Fibroblast of skin of left quadriceps (primary cell): ENCODE measurements at regions not wholly inside any gene's neighbourhood (a gene's known extent, or its start where the extent isn't known, plus 50 kb on each side); places are given as distances from the start of the nearest gene placed in this dataset.
A peak's percentile ranks its signal among the peaks of the same experiment; 100 is the strongest.

ENCODE experiments used
- DNase-seq, 2 experiments: peaks; one replicate each; pipeline ENCODE4 v3.0.0-alpha.2; 2013; ENCODE audit warnings: low read depth in 2 of 2

- DNase-seq, result no peak
These were observed 570.1 kb upstream of the MGMT start for GRCh38 chr10:128896963-128897362.

- DNase-seq, result no peak
These were observed 569.5 kb upstream of the MGMT start for GRCh38 chr10:128897401-128898129.

GRCh38 chr10:128898133-128898915, 568.7 kb upstream of the MGMT start:
- no peak for DNase-seq

GRCh38 chr10:128898916-128899195, 568.2 kb upstream of the MGMT start:
- DNase-seq, result no peak

GRCh38 chr10:128900456-128900855, 566.6 kb upstream of the MGMT start:
- no peak for DNase-seq

GRCh38 chr10:128901236-128901635, 565.8 kb upstream of the MGMT start:
- no peak for DNase-seq

- no peak for DNase-seq
These were observed 564.9 kb upstream of the MGMT start for GRCh38 chr10:128902031-128902710.

GRCh38 chr10:128907155-128907941, 559.7 kb upstream of the MGMT start:
- no peak for DNase-seq

GRCh38 chr10:128908099-128908498, 558.9 kb upstream of the MGMT start:
- DNase-seq, result peak in 1 of 2 experiments; percentile 30

GRCh38 chr10:128908499-128908898, 558.5 kb upstream of the MGMT start:
- DNase-seq, result no peak

GRCh38 chr10:128912568-128913311, 554.3 kb upstream of the MGMT start:
- no peak for DNase-seq

- no peak for DNase-seq
These were observed 552.4 kb upstream of the MGMT start for GRCh38 chr10:128914681-128915080.

- no peak for DNase-seq
These were observed 551.4 kb upstream of the MGMT start for GRCh38 chr10:128915630-128916029.

- DNase-seq, result no peak
These were observed 550.7 kb upstream of the MGMT start for GRCh38 chr10:128916383-128916782.

GRCh38 chr10:128921389-128922022, 545.5 kb upstream of the MGMT start:
- no peak for DNase-seq

- DNase-seq, result no peak
These were observed 544.9 kb upstream of the MGMT start for GRCh38 chr10:128922172-128922571.

GRCh38 chr10:128922619-128923196, 544.3 kb upstream of the MGMT start:
- no peak for DNase-seq

- DNase-seq, result no peak
These were observed 542.1 kb upstream of the MGMT start for GRCh38 chr10:128924918-128925317.

GRCh38 chr10:128926711-128927110, 540.3 kb upstream of the MGMT start:
- no peak for DNase-seq

- DNase-seq, result no peak
These were observed 539.4 kb upstream of the MGMT start for GRCh38 chr10:128927497-128928161.
